HG02588 (cell line): ENCODE measurements at regions not wholly inside any gene's neighbourhood (a gene's known extent, or its start where the extent isn't known, plus 50 kb on each side); places are given as distances from the start of the nearest gene placed in this dataset.

Source experiments
- ATAC-seq: cut with Tn5 transposase; IDR thresholded peaks from one replicate; pipeline ENCODE4 v1.9.1; 2021; ENCODE audit warnings: mild to moderate bottlenecking, moderate library complexity; ENCODE audit not compliant: unreplicated experiment

DNA sequence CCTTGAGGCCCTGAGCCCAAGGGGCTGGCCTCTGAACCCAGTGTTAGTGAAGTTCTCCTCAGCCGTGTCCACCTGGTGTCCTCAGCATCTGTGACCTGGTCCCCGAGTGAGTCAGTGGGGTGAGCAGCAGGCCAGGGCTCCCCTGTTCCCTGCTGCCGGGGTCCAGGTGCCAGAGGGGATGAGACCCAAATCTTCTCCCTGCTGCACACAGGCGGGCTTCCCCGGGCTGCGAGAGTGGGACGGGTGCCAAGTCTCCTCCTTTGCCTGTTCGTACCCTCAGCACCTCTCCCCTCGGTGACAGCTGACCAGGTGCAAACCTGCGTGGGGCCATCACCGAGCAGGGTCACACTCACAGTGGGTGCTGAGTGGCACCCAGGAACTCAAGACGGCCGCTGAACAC is 514.5 kb downstream of the TBC1D22A start:
- no peak for ATAC-seq

DNA sequence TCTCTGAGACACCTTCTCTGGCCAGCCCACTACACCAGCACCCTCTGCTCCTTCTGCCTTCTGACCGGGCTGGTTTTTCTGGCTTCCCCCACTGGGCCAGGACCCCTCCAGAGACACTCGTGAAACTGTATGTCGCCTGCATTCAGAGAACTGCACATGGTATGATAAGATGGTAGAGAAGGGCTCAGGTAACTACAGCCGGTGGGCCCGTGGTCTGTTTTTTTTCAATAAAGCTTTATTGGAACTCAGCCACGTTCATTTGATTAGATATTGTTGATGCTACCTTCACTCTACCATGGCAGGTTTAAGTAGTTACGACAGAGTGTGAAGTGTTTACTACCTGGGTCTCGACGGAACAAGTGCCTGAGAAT is 514.0 kb downstream of the TBC1D22A start:
- no peak for ATAC-seq

DNA sequence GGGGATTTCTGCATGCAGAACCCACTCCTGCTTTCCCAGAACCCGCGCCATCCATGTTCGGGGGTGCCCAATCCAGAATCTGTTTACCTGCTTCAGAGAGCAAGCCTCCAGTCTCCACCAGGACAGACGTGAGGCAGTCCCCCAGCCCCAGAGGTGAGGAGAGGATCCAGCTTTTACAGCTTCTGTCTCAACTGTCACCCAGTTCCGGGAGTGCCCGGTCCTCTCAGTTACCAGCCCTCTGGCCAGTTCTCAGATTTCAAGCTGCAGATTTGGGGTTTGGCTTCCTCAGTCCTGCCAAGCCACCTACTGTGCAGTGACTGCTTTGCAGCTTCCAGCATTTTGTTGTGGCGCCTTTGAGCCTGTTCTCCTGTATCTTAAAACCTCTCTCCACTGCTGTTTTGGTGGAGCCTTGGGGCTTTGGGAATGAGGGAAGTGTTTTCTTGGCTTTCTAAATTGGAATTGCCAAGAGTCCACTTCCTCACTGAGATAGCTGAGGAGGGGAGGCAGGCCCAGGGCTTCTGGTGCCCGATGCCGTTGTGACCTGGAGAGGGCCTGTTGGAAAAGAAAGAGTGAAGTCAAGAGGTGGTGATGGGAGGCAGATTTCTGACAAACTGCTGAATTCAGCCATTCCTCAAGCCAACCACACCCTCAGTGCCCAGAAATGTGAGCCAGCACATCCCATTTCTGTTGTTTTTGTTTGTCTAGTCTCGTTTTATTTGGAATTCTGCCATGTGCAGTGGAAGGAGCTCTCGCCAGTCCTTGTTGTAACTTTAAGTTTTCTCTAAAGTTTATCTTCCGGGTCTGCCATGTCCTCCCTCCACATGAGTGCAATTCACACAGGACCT is 513.4 kb downstream of the TBC1D22A start:
- ATAC-seq: no peak

DNA sequence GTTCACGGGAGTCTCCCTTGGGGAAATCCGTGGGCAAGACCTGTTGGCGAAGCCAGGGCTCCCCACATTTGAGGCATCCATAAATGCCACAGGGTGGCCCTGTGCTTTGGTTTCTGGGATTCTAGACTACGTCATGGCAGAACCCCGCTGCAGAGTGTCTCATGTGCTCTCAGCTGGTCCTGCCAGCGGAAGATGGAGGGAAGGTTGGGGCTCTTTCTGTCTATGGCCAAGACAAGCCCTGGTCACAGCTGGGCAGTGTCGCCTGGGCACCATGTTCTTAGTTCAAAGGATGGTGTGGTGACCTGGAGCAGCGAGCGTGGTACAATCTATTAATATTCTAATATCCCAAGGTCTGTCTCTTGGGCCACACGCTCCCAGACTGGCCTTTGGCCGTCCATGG is 511.7 kb downstream of the TBC1D22A start:
- ATAC-seq: no peak

DNA sequence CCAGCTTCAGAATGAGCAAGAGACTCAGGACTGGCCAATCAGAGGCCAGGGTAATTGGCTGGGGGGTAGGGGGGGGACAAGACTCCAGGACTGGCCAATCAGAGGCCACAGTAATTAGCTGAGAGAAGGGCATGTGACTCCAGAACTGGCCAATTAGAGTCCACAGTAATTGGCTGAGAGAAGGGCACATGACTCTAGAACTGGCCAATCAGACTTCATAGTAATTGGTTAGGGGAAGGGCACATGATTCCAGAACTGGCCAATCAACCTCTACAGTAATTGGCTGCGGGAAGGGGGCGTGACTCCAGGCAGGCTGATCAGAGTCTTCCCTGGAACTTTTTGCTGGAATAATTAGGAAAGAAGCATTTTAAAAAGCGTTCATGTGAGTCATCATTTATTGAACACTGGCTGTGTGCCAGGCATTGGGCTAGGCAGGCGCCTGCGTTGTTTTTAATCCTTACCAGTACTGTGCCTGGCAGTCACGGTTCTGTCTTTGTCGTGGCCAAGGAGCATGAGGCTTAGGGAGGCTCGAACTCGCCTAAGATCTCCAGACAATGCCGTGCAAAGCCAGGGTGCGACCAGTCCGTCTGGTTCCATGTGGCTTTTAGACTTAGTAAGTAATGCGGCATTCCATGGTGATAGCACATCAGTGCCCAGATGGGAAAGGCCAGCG is 508.1 kb downstream of the TBC1D22A start:
- ATAC-seq: no peak

DNA sequence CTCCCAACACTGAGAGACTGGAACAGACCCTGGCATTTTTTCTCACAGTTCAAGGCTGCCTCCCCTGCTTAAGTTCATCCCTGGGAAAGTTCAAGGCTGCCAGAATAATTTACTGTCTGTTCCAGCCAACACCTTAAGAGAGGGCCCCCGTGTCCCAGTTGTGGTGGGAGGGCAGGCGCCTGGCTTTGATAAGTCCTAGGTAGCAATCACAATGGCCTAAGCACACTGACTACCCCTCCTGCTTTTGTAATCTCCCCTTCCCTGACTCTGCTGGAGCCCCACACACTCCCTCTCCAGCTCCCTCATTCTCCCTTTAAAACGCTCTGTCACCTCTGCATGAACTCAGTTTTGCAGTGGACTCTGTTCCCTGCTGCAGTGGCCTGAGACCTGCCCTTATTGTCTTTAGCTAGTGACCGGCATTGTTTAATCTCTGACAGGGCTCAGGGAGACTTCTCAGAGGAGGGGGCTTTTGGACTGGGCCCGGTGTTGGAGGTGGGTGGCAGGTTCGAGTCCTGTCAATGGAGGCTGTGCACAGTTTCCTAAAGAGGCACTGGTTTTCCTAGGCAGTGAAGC is 507.2 kb downstream of the TBC1D22A start:
- ATAC-seq: no peak

DNA sequence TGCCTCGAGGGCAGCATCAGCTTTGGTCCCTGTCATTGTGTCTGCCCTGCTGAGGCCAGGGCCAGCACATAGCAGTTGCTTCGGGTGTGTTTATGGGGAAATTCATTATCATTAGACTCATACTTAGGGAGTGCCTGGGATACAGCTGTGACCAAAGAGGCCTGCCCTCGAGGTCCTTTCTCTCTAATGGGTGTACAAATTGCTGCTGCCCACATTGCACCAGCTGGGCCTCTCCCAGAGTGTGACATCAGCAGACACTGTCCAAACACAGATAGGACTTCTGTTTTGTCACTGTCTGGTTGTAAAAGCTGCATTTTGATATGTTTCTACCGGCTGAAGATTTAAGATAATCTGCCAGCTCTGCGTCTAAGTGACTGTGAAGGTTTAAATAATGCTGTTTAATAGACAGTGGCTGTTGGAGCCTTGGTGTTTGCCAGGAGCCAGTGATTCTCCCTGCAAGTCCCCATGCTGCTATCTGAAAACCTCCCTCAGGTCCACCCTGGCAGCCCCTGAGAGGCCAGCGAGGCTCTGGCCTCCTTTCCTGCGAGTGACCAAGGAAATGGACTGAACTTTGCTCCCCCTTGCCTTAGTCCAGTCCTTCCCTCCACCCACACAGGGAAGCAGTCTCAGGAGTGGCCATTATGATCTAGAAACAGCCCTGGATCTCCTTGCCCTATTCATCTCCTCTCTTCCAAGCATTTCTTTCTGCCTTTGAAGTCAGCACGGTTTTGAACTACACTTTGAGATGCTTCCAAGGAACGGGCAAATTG is 505.2 kb downstream of the TBC1D22A start:
- ATAC-seq: no peak

DNA sequence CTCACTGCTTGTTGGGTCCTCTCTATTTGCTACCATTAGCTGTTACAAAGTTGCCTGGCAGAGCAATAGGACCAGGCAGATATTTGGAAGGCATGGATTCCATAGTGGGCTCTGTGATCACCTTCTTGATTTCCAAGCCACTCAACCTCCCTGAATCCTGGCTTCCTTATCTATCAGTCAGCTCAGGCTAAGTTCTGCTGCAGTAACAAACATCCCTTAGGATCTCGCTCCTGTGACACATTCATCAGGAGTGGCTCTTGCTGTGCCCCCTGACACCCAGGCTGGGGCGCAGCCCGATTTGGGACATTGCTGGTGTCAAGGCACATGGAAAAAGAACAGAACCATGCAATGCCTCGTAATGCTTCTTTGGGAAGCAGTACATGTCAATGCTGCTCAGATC is 503.9 kb downstream of the TBC1D22A start:
- ATAC-seq: no peak

DNA sequence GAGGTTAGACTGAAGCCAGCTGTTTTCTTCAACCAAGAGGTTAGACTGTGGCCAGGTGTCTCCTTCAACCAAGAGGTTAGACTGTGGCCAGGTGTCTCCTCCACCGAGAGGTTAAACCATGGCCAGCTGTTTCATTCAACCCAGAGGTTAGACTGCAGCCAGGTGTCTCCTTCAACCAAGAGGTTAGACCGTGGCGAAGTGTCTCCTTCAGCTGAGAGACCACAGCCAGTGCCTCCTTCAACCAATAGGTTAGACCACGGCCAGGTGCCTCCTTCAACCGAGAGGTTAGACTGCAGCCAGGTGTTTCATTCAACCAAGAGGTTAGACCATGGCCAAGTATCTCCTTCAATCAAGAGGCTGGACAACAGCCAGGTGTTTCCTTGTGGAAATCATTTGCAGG is 498.1 kb downstream of the TBC1D22A start:
- no peak for ATAC-seq

DNA sequence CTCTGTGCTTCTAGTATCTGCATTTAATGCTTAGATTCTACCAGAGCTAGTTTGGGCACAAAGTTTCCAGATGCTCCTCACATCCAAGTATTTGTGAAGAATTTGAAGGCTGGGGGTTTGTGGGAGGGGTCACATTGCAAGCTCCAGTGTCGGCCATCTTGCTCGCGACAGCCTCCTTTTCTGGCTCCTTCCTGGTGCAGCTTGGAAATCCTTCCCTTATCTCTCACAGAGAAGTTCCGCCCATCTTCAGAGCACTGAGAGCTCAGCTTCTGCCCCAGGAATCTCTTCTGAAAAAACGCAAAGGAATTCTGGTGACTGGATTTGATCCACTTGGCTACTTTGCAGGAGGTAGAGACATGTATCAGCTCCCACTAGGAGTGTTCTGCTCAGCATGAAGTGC is 497.5 kb downstream of the TBC1D22A start:
- ATAC-seq: no peak

DNA sequence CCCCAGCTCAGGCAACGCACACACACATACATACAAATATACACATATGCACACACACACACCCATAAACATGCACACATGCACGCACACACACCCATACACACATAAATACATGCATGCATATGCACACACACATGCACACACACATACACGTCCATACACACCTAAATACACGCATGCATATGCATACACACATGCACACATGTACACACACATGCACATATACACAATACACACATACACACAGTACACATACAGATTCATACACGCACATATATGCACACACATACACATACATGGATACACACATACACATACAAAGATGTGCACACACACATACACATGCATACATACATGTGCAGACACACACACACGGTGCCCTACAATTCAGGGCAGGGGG is 496.6 kb downstream of the TBC1D22A start:
- no peak for ATAC-seq

DNA sequence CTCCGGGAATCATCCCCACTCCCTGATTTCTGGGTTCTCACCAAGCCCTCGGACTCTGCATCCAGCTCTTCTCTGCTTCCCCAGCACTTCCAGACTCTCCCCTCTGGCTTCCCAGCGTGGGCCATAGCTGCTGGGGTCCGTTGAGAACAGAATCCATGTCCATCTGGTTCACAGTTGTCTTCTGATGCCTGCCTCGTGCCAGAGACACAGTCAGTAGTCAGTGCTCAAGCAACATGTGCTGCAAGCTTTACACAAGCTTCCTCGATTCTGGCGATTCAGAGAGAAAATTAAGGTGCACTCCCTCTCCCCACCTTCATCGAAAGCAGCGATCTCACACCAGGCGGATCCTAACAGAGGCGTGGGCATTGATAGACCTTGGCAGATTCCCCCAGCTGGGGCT is 495.5 kb downstream of the TBC1D22A start:
- no peak for ATAC-seq

DNA sequence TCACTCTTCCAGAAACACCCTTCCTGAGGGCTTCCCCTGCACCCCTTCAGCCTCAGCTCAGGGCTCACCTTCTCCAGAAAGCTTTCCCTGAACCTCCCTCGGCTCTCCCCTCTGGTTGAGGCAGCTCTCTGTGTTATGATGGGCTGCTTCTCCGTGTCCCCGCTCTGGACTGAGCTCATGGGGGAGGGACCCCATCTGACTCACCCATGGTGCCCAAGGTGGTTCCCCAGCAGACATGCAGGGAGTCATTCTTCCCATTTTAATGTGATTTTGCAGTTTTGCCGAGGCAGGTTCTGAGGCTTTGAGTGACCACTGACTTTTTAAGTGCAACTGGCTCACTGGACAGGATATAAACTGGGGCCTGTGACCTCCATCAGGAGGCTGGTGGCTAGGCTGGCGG is 495.1 kb downstream of the TBC1D22A start:
- ATAC-seq: no peak

DNA sequence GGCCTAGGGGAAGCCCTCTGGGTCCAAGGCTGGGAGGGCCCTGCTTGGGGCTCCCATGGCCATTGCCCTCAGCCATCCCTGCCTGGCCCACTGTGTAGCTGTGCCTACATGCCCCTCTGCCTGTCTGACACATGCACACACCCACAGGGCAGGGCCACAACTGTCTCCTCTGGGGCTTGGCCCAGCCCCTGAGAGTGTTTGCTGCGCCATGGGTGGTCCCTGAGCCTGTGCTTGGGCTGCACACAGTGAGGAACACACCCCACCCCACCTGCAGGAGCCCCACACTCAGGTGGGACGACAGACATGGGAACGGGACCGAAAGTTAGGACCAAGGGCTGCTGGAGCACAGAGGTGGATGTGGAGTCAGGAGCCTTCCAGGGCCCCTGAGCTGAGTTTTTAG is 489.5 kb downstream of the TBC1D22A start:
- ATAC-seq: no peak

DNA sequence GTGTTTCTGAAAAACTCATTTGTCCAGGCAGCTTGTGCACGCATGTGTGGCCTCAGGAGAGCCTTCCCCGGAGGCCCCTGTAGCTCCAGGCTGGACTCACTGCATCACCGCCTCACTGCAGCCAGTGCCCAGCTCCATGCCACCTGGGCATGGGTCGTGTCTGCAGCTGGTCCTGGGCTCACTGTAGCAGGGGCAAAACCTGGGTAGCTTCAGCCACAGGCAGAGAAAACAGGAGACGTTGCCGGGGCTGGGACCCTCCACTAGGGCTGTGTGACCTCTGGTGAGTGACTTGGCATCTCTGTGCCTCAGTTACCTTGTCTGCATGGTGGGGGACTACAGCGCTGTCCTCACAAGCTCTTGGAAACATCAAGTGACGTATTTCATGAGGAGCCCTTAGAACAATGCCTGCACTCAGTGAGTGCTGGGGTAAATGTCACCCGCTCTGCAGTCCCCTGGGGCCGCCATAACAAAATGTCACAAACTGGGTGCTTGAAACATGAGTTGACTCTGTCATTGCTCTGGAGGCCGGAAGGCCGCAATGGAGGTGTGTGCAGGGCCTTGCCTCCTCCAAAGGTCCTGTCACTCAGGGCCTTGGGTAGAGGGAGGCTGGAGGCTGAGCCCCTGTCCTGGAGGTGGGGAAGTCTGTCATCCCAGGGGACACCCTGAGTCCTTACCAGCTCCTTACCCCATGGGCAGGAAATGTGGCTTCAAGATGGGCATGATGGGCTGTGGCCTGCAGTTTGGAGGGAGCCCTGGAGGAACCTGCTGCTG is 488.7 kb downstream of the TBC1D22A start:
- ATAC-seq: no peak

DNA sequence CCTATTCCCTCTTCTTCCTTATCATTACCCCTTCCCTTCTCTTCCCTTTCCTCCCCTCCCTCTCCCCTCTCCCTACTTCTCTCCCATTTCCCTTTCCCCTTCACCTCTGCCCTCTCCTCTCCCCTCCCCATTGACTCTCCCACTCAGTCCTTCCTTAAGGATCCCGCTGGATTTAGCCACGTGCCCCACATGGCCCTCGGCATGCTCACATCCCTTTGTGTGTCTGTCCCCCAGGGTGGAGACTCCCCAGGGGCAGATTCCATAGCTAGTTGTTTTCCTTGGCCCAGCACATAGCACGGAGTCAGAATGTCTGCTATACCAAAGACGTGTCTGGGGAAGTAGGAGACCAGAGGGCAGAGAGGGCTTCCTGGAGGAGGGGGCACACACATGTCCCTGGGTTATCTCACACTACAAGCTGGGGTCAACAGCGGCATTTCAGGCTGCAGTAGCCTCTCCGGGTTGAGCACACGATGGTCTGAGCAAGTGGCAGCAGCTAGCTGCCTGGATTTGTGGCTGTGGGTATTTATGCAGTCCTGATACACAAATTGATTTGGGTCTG is 487.0 kb downstream of the TBC1D22A start:
- ATAC-seq: no peak

DNA sequence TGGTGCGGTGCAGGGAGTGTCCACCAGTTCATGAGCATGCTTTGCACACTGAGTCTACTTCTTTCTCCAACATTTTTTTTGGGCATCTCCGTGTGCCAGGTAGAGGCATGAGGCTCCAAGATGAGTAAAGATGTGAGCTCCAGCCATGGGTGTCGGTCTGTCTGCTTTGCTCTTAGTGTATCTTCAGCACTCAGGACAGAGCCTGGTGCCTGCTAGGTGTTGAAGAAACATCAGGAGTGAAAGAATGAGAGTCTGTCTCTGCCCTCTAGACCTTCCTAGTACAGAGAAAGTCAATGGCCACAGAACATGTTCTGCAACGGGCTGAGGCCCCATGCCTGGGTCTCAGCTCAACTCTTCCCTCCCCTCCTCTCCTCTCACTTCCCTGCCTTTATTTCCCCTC is 486.5 kb downstream of the TBC1D22A start:
- no peak for ATAC-seq

DNA sequence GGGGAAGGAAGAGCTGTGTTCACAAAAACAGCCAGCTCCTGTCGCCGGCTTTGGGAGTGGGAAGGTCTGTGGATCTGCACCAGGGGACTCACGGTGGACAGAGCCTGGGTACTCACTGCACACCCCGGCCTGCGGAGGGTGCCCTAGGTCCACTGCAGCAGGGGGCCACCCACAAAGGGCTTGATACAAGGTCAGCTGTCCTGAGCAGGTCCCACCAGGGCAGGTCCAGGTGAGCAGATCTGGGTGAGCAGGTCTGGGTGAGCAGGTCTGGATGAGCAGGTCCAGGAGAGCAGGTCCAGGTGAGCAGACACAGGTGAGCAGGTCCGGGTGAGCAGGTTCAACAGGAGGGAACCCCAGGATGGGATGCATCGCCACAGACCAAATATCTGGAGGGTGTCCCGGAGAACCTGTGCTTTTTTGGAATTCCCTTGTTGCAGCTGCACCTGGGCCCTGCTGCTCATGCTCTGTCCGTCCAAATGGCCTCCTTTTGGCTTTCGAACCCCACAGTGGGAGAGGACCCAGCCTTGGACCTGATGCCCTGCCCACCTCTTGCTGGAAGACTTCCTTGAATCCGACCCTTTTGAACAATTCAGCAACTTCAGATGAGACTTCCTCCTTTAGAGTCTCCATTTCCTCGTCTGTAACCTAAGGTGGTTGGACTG is 485.3 kb downstream of the TBC1D22A start:
- ATAC-seq: no peak

DNA sequence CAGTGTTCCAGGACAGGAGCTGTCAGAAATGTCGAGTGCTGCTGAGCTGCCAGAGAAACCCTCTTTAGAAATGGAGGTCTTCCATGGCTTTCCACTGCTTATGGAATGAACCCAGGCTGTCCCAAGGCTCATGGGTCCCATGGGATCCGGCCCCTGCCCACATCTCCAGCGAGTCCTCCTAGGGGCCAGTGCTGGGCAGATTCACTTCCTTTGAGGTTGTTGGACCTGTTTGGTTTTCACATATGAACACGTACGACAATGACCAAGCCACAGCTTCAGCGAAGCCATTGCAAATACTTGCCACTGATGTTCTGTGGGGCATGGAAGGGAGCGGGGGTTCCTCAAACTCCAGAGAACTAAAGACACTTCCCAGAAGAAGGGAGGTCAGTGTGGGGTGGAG is 483.3 kb downstream of the TBC1D22A start:
- ATAC-seq: no peak

DNA sequence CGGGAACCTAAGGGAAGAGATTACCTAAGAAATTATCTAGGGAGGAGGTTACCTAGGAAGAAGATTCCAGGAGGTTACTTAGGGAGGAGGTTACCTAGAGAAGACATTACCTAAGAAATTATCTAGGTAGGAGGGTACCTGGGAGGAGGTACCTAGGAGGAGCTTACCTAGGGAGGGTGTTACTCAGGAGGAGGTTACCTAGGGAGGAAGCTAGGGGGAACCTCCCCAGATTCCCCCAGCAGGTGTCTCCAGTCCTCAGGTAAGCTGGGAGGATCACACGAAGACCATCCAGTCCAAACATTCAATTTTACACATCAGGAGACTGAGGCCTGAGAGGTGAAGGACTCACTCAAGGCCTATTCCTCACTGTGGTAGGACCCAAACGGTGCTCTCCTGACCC is 482.8 kb downstream of the TBC1D22A start:
- ATAC-seq: no peak
